WTC11 (cell line): ENCODE measurements at regions not wholly inside any gene's neighbourhood (a gene's known extent, or its start where the extent isn't known, plus 50 kb on each side); places are given as distances from the start of the nearest gene placed in this dataset.

Experiments used
- CBFB ChIP-seq: sonication (generic); formaldehyde crosslinking; IDR thresholded peaks from 2 replicates; pipeline ENCODE4 v1.8.1; 2022; ENCODE audit warnings: mild to moderate bottlenecking, low read depth, missing genetic modification reagents
- CREM ChIP-seq: sonication (generic); formaldehyde crosslinking; IDR thresholded peaks from 2 replicates; pipeline ENCODE4 v1.8.1; 2022; ENCODE audit warnings: mild to moderate bottlenecking, missing genetic modification reagents, moderate library complexity
- JAZF1 ChIP-seq: fragments of 250-450 bp; sonication (Bioruptor Pico); IDR thresholded peaks from 2 replicates; pipeline ENCODE4 v1.9.0; 2021; ENCODE audit warnings: moderate library complexity, mild to moderate bottlenecking, inconsistent platforms
- KAT7 ChIP-seq: sonication (generic); formaldehyde crosslinking; IDR thresholded peaks from 2 replicates; pipeline ENCODE4 v1.8.1; 2023; ENCODE audit warnings: missing genetic modification reagents, mild to moderate bottlenecking, borderline replicate concordance
- NFE2L1 ChIP-seq: sonication (generic); formaldehyde crosslinking; IDR thresholded peaks from 2 replicates; pipeline ENCODE4 v1.8.1; 2023; ENCODE audit warnings: missing genetic modification reagents
- TF ChIP-seq, protein P1 (sequence below): sonication (generic); formaldehyde crosslinking; IDR thresholded peaks from 2 replicates; pipeline ENCODE4 v1.8.0; 2023; ENCODE audit warnings: missing genetic modification reagents, mild to moderate bottlenecking, borderline replicate concordance
- TF ChIP-seq, protein P2 (sequence below): sonication (generic); formaldehyde crosslinking; IDR thresholded peaks from 2 replicates; pipeline ENCODE4 v1.8.0; 2022; ENCODE audit warnings: mild to moderate bottlenecking, missing genetic modification reagents
- TF ChIP-seq, protein P3 (sequence below): fragments of 250-450 bp; sonication (Bioruptor Pico); IDR thresholded peaks from 2 replicates; pipeline ENCODE4 v1.9.0; 2021; ENCODE audit warnings: moderate library complexity, mild to moderate bottlenecking, inconsistent platforms, borderline replicate concordance
- TF ChIP-seq, protein P4 (sequence below): sonication (generic); formaldehyde crosslinking; IDR thresholded peaks from 2 replicates; pipeline ENCODE4 v1.8.0; 2022; ENCODE audit warnings: mild to moderate bottlenecking, missing genetic modification reagents
- TF ChIP-seq, protein P5 (sequence below): fragments of 200-600 bp; IDR thresholded peaks from 2 replicates; pipeline ENCODE4 v1.8.0; 2022; ENCODE audit warnings: antibody characterized with exemption
- TF ChIP-seq, protein P6 (sequence below): fragments of 250-450 bp; sonication (Bioruptor Pico); IDR thresholded peaks from 2 replicates; pipeline ENCODE4 v1.9.0; 2021; ENCODE audit warnings: mild to moderate bottlenecking
- TF ChIP-seq, protein P7 (sequence below): sonication (generic); formaldehyde crosslinking; IDR thresholded peaks from 2 replicates; pipeline ENCODE4 v1.8.1; 2023; ENCODE audit warnings: mild to moderate bottlenecking, missing genetic modification reagents, moderate library complexity
- TF ChIP-seq, protein P8 (sequence below): sonication (generic); formaldehyde crosslinking; IDR thresholded peaks from 2 replicates; pipeline ENCODE4 v1.8.1; 2023; ENCODE audit warnings: mild to moderate bottlenecking, missing genetic modification reagents, borderline replicate concordance

DNA sequence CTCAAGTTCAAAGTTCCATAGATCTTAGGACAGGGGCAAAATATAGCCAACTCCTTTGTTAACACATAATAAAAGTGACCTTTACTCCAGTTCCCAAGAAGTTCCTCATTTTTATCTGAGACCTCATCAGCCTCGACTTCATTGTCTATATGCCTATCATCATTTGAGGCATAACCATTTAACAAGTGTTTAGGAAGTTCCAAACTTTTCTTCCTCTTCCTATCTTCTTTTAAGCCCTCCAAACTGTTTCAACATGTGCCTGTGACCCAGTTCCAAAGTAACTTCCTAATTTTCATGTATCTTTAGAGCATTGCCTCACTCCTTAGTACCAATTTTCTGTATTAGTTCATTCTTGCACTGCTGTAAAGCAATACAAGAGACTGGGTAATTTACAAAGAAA is 569.1 kb downstream of the ANKRD7 start (continued):
- TF ChIP-seq, protein P1, sequence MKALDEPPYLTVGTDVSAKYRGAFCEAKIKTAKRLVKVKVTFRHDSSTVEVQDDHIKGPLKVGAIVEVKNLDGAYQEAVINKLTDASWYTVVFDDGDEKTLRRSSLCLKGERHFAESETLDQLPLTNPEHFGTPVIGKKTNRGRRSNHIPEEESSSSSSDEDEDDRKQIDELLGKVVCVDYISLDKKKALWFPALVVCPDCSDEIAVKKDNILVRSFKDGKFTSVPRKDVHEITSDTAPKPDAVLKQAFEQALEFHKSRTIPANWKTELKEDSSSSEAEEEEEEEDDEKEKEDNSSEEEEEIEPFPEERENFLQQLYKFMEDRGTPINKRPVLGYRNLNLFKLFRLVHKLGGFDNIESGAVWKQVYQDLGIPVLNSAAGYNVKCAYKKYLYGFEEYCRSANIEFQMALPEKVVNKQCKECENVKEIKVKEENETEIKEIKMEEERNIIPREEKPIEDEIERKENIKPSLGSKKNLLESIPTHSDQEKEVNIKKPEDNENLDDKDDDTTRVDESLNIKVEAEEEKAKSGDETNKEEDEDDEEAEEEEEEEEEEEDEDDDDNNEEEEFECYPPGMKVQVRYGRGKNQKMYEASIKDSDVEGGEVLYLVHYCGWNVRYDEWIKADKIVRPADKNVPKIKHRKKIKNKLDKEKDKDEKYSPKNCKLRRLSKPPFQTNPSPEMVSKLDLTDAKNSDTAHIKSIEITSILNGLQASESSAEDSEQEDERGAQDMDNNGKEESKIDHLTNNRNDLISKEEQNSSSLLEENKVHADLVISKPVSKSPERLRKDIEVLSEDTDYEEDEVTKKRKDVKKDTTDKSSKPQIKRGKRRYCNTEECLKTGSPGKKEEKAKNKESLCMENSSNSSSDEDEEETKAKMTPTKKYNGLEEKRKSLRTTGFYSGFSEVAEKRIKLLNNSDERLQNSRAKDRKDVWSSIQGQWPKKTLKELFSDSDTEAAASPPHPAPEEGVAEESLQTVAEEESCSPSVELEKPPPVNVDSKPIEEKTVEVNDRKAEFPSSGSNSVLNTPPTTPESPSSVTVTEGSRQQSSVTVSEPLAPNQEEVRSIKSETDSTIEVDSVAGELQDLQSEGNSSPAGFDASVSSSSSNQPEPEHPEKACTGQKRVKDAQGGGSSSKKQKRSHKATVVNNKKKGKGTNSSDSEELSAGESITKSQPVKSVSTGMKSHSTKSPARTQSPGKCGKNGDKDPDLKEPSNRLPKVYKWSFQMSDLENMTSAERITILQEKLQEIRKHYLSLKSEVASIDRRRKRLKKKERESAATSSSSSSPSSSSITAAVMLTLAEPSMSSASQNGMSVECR (CRISPR knock-in tag), result no peak
- TF ChIP-seq, protein P2, sequence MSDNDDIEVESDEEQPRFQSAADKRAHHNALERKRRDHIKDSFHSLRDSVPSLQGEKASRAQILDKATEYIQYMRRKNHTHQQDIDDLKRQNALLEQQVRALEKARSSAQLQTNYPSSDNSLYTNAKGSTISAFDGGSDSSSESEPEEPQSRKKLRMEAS (CRISPR knock-in tag), result no peak
- TF ChIP-seq, protein P3, sequence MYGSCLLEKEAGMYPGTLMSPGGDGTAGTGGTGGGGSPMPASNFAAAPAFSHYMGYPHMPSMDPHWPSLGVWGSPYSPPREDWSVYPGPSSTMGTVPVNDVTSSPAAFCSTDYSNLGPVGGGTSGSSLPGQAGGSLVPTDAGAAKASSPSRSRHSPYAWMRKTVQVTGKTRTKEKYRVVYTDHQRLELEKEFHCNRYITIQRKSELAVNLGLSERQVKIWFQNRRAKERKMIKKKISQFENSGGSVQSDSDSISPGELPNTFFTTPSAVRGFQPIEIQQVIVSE (CRISPR knock-in tag), result no peak
- TF ChIP-seq, protein P4, sequence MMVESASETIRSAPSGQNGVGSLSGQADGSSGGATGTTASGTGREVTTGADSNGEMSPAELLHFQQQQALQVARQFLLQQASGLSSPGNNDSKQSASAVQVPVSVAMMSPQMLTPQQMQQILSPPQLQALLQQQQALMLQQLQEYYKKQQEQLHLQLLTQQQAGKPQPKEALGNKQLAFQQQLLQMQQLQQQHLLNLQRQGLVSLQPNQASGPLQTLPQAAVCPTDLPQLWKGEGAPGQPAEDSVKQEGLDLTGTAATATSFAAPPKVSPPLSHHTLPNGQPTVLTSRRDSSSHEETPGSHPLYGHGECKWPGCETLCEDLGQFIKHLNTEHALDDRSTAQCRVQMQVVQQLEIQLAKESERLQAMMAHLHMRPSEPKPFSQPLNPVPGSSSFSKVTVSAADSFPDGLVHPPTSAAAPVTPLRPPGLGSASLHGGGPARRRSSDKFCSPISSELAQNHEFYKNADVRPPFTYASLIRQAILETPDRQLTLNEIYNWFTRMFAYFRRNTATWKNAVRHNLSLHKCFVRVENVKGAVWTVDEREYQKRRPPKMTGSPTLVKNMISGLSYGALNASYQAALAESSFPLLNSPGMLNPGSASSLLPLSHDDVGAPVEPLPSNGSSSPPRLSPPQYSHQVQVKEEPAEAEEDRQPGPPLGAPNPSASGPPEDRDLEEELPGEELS (CRISPR knock-in tag), result no peak
- TF ChIP-seq, protein P5, sequence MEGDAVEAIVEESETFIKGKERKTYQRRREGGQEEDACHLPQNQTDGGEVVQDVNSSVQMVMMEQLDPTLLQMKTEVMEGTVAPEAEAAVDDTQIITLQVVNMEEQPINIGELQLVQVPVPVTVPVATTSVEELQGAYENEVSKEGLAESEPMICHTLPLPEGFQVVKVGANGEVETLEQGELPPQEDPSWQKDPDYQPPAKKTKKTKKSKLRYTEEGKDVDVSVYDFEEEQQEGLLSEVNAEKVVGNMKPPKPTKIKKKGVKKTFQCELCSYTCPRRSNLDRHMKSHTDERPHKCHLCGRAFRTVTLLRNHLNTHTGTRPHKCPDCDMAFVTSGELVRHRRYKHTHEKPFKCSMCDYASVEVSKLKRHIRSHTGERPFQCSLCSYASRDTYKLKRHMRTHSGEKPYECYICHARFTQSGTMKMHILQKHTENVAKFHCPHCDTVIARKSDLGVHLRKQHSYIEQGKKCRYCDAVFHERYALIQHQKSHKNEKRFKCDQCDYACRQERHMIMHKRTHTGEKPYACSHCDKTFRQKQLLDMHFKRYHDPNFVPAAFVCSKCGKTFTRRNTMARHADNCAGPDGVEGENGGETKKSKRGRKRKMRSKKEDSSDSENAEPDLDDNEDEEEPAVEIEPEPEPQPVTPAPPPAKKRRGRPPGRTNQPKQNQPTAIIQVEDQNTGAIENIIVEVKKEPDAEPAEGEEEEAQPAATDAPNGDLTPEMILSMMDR, result no peak
- TF ChIP-seq CREM (CRISPR knock-in tag) (no peak), CBFB (CRISPR knock-in tag) (no peak), NFE2L1 (CRISPR knock-in tag) (no peak), KAT7 (CRISPR knock-in tag) (no peak), JAZF1 (CRISPR knock-in tag) (no peak)
- TF ChIP-seq, protein P6, sequence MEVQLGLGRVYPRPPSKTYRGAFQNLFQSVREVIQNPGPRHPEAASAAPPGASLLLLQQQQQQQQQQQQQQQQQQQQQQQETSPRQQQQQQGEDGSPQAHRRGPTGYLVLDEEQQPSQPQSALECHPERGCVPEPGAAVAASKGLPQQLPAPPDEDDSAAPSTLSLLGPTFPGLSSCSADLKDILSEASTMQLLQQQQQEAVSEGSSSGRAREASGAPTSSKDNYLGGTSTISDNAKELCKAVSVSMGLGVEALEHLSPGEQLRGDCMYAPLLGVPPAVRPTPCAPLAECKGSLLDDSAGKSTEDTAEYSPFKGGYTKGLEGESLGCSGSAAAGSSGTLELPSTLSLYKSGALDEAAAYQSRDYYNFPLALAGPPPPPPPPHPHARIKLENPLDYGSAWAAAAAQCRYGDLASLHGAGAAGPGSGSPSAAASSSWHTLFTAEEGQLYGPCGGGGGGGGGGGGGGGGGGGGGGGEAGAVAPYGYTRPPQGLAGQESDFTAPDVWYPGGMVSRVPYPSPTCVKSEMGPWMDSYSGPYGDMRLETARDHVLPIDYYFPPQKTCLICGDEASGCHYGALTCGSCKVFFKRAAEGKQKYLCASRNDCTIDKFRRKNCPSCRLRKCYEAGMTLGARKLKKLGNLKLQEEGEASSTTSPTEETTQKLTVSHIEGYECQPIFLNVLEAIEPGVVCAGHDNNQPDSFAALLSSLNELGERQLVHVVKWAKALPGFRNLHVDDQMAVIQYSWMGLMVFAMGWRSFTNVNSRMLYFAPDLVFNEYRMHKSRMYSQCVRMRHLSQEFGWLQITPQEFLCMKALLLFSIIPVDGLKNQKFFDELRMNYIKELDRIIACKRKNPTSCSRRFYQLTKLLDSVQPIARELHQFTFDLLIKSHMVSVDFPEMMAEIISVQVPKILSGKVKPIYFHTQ (CRISPR knock-in tag), result no peak
- TF ChIP-seq, protein P7, sequence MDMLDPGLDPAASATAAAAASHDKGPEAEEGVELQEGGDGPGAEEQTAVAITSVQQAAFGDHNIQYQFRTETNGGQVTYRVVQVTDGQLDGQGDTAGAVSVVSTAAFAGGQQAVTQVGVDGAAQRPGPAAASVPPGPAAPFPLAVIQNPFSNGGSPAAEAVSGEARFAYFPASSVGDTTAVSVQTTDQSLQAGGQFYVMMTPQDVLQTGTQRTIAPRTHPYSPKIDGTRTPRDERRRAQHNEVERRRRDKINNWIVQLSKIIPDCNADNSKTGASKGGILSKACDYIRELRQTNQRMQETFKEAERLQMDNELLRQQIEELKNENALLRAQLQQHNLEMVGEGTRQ (CRISPR knock-in tag), result no peak
- TF ChIP-seq, protein P8, sequence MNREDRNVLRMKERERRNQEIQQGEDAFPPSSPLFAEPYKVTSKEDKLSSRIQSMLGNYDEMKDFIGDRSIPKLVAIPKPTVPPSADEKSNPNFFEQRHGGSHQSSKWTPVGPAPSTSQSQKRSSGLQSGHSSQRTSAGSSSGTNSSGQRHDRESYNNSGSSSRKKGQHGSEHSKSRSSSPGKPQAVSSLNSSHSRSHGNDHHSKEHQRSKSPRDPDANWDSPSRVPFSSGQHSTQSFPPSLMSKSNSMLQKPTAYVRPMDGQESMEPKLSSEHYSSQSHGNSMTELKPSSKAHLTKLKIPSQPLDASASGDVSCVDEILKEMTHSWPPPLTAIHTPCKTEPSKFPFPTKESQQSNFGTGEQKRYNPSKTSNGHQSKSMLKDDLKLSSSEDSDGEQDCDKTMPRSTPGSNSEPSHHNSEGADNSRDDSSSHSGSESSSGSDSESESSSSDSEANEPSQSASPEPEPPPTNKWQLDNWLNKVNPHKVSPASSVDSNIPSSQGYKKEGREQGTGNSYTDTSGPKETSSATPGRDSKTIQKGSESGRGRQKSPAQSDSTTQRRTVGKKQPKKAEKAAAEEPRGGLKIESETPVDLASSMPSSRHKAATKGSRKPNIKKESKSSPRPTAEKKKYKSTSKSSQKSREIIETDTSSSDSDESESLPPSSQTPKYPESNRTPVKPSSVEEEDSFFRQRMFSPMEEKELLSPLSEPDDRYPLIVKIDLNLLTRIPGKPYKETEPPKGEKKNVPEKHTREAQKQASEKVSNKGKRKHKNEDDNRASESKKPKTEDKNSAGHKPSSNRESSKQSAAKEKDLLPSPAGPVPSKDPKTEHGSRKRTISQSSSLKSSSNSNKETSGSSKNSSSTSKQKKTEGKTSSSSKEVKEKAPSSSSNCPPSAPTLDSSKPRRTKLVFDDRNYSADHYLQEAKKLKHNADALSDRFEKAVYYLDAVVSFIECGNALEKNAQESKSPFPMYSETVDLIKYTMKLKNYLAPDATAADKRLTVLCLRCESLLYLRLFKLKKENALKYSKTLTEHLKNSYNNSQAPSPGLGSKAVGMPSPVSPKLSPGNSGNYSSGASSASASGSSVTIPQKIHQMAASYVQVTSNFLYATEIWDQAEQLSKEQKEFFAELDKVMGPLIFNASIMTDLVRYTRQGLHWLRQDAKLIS (CRISPR knock-in tag), result no peak
- TF ChIP-seq, all 79 proteins: peak for 0
